ENCODE measurements at regions not wholly inside any gene's neighbourhood (a gene's known extent, or its start where the extent isn't known, plus 50 kb on each side); places are given as distances from the start of the nearest gene placed in this dataset.

DNA sequence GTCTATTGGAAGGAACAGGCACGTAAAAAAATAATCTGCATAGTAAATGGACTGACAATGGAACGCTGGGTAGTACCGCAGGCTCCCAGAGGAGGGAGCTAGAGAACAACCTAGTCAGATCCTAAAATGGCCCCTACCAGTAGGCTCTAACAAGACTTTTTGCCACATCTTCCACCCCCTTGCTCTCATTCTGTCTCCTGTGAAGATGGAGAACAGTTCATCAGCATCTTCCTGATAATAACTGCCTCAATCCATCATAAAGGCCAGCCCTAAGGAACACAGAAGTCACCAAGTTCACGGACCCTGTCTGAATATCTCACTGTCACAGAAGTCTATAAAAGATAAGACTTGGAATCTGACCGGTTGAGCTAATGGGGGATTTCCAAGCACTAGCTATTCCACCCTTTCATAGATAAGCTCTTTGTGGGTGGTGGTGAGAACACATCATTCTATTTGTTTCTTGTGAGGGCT, 133.4 kb downstream of the SLC1A3 start:
- H3K36me3 Mint-ChIP-seq (ENCODE audit: low read depth) = no peaks in the 10 kb centered on the region
- no peaks in the 10 kb centered on the region for H3K9me3 Mint-ChIP-seq
- ChIA-PET CTCF (interaction anchor here (0.6 to 3.3 kb wide), 41 partner anchors 9 to 437 kb away, joined by 3 to 42 read pairs (median 4); no protein-coding TSS in a partner anchor), POLR2A (interaction anchor here (0.6 to 1.3 kb wide), 3 partner anchors 130 to 146 kb away, joined by 3 read pairs; no protein-coding TSS in a partner anchor)
- DNase-seq (peak; percentile 90), ATAC-seq (peak; percentile 95)
- peaks cover 12% of the 10 kb centered on the region for H3K4me1 Mint-ChIP-seq (ENCODE audit: low read depth)
- no peak overlapping the region for H3K27ac Mint-ChIP-seq
- H3K4me3 Mint-ChIP-seq = no peak overlapping the region
- TF ChIP-seq, protein P1, sequence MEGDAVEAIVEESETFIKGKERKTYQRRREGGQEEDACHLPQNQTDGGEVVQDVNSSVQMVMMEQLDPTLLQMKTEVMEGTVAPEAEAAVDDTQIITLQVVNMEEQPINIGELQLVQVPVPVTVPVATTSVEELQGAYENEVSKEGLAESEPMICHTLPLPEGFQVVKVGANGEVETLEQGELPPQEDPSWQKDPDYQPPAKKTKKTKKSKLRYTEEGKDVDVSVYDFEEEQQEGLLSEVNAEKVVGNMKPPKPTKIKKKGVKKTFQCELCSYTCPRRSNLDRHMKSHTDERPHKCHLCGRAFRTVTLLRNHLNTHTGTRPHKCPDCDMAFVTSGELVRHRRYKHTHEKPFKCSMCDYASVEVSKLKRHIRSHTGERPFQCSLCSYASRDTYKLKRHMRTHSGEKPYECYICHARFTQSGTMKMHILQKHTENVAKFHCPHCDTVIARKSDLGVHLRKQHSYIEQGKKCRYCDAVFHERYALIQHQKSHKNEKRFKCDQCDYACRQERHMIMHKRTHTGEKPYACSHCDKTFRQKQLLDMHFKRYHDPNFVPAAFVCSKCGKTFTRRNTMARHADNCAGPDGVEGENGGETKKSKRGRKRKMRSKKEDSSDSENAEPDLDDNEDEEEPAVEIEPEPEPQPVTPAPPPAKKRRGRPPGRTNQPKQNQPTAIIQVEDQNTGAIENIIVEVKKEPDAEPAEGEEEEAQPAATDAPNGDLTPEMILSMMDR (IDR thresholded peaks at IDR 0.05) = peak; percentile 85
- intact Hi-C loops (cut with micrococcal nuclease) = loop anchor here (1.0 to 5.0 kb wide), 3 partner anchors 131 to 268 kb away; no protein-coding TSS in a partner anchor
- H3K27me3 Mint-ChIP-seq = peaks cover 27% of the 10 kb centered on the region

DNA sequence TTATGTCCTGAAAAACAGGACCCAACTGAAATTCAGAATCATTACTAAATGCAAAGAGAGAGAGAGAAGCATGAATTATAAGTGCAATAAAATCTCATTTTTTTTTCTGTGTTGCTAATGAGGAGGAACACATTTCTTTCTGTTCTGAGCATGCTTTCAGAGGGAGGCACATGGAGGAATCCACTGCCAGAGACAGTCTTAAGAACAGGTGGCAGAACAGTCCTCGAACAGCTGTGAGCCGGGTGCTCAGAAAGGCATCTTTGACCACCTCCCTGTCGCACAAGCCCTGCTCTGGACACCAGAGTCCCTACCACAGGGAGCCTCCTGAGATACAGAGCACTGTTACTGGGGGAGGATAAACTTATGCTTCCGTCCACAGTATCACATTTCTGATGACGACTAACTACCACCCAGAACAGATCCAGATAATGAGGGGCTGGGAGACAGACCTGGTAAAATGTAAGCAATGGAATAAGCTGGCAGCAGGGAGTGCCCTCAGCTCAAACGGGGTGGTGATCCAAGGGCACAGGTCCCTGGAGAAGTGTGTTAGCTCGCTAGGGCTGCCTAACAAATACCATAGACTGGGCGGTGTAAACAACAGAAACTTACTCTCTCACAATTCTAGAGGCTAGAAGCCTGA, 134.0 kb downstream of the SLC1A3 start:
- no peaks in the 10 kb centered on the region for H3K9me3 Mint-ChIP-seq
- H3K36me3 Mint-ChIP-seq (ENCODE audit: low read depth) = no peaks in the 10 kb centered on the region
- peaks cover 32% of the 10 kb centered on the region for H3K27me3 Mint-ChIP-seq
- no peak overlapping the region for H3K27ac Mint-ChIP-seq
- H3K4me1 Mint-ChIP-seq (ENCODE audit: low read depth) = peaks cover 16% of the 10 kb centered on the region
- H3K4me3 Mint-ChIP-seq = no peak overlapping the region
- ChIA-PET POLR2A (interaction anchor here (0.6 to 1.3 kb wide), 3 partner anchors 129 to 1610 kb away, joined by 3 read pairs; no protein-coding TSS in a partner anchor), CTCF (interaction anchor here (0.6 to 3.3 kb wide), 36 partner anchors 10 to 436 kb away, joined by 3 to 42 read pairs (median 4); no protein-coding TSS in a partner anchor)
- intact Hi-C loops (cut with micrococcal nuclease) = no loop called here
- TF ChIP-seq, protein P1 (IDR thresholded peaks at IDR 0.05) = no peak
- DNase-seq (no peak), ATAC-seq (no peak)

DNA sequence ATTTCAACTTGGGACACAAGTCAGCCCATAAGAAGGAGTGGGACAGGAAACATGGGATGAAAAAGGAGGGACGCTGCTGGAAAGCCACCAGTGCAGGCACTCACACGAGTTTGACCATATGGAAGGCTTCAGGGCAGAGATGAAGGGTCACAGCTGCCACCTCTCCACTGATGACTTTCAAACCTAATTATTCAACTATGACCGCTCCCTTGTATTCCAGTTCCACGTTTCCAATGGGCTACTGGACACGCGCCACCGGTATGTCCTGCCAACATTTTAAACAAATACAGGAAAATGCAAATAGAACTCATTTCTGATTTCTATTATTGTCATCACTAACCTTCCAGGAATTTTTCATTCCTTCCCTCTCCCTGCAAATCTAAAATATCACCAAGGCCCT, 134.7 kb downstream of the SLC1A3 start:
- Mint-ChIP-seq H3K4me1 (ENCODE audit: low read depth) (peaks cover 16% of the 10 kb centered on the region), H3K36me3 (ENCODE audit: low read depth) (no peaks in the 10 kb centered on the region), H3K27me3 (peaks cover 34% of the 10 kb centered on the region), H3K9me3 (no peaks in the 10 kb centered on the region), H3K27ac (no peak overlapping the region), H3K4me3 (no peak overlapping the region)
- DNase-seq (no peak), ATAC-seq (no peak)
- ChIA-PET CTCF (interaction anchor here (3.3 kb wide), 2 partner anchors 11 to 127 kb away, joined by 34 to 42 read pairs; no protein-coding TSS in a partner anchor), POLR2A (interaction anchor here (0.6 kb wide), 1 partner anchor 1611 kb away, joined by 3 read pairs; no protein-coding TSS in a partner anchor)
- TF ChIP-seq, protein P1 (IDR thresholded peaks at IDR 0.05) = no peak
- intact Hi-C loops (cut with micrococcal nuclease) = no loop called here

DNA sequence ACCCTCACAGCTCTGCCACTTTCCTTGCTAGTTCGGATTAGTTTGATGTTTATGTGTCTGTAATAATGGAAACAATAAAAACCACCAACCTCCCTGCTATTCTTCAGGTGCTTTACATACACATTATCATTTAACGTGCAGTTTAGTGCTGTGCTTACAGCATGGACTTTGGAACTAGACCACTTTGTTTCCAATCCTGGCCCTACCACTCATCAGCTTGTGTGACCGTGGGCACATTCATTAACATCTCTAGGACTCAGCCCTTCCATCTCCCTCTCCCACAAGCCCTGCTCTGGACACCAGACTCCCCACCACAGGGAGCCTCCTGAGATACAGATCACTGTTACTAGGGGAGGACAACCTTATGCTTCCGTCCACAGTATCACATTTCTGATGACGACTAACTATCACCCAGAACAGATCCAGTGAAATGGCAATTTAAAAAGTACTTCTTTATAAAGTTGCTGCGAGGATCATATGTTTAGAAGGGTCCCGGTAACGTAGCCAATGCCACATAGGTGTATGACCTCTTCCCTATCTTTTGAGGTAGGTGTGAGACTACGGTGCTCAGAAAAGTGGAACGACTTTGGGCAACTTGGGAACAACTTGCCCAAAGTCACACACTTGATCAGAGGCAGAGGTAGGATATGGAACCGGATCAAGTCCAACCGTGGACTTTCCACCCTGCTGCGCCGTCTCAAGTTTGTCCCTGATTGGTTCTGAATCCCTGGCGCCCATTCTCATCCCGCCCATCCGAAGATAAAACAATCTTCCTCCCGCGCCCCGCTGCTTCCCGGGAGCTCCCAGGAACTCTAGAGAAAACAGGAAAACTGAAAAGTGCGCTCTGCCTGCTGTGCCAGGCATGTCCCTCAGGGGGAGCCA, 132.4 kb upstream of the NIPBL start:
- Mint-ChIP-seq H3K4me1 (ENCODE audit: low read depth) (peaks cover 16% of the 10 kb centered on the region), H3K27ac (no peak overlapping the region), H3K9me3 (no peaks in the 10 kb centered on the region), H3K36me3 (ENCODE audit: low read depth) (no peaks in the 10 kb centered on the region), H3K27me3 (peaks cover 43% of the 10 kb centered on the region), H3K4me3 (peak overlapping the region; percentile 71)
- DNase-seq (no peak), ATAC-seq (no peak)
- POLR2A ChIA-PET = no interaction called here
- CTCF ChIA-PET = interaction anchor here (0.6 to 4.2 kb wide), 13 partner anchors 9 to 261 kb away, joined by 3 to 29 read pairs (median 4); no protein-coding TSS in a partner anchor
- intact Hi-C loops (cut with micrococcal nuclease) = no loop called here
- TF ChIP-seq, protein P1 (IDR thresholded peaks at IDR 0.05) = peak; percentile 69

All from activated CD8-positive, alpha-beta T cell treated with anti-CD3 and anti-CD28 coated beads for 36 hours (primary cell).